Retinal pigment epithelial cell (primary cell): ENCODE measurements at regions not wholly inside any gene's neighbourhood (a gene's known extent, or its start where the extent isn't known, plus 50 kb on each side); places are given as distances from the start of the nearest gene placed in this dataset.

ENCODE experiments used
- DNase-seq: peaks from one replicate; pipeline ENCODE4 v3.0.0-alpha.2; 2010; ENCODE audit warnings: low read depth
- H3K4me3 ChIP-seq: 2 replicates; pipeline ENCODE4 v1.5.1; 2011; ENCODE audit warnings: mild to moderate bottlenecking, low read length, control low read depth, moderate library complexity
- CTCF ChIP-seq: conservative IDR thresholded peaks from 2 replicates; pipeline ENCODE4 v1.5.1; 2011; ENCODE audit warnings: low read depth, low read length, control low read depth, inconsistent platforms

GRCh38 chr6:40889137-40889832 lies 149.7 kb downstream of the UNC5CL start:
- no peak overlapping the region for H3K4me3 ChIP-seq
- DNase-seq, result no peak
- TF ChIP-seq CTCF, result no peak

GRCh38 chr6:40888456-40888990 lies 150.5 kb downstream of the UNC5CL start:
- no peak for DNase-seq
- no peak for TF ChIP-seq CTCF
- H3K4me3 ChIP-seq, result no peak overlapping the region

DNA sequence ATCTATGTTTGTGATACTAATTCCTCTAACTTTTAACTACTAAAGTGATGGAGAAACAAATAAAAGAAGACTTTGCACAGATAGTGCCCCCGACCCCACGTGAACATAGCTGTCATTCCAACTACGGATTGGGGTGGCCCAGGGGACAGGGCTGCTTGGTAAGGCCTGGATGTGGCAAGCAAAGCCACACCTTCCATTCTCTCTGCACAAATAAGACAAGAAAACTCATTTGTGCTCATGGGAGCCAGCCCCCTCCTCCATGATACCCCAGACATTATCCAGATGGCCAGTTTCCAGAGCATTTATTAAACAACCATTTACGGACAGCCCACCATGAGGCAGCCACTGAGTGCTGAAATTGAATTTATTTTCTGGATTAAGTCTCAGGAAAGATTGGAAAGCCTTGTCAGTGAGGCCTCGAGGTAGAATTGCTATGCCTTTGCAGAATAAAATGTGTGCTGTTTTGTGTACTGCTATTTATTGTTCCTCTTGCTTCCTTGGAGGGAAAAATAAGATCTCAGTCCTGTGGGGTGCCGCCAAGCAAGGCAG lies 151.2 kb downstream of the UNC5CL start:
- H3K4me3 ChIP-seq, result no peak overlapping the region
- no peak for TF ChIP-seq CTCF
- DNase-seq, result no peak

GRCh38 chr6:40887079-40887791 lies 151.8 kb downstream of the UNC5CL start:
- no peak overlapping the region for H3K4me3 ChIP-seq
- no peak for TF ChIP-seq CTCF
- DNase-seq, result no peak

GRCh38 chr6:40885139-40885774 lies 153.8 kb downstream of the UNC5CL start:
- TF ChIP-seq CTCF, result no peak
- H3K4me3 ChIP-seq, result no peak overlapping the region
- no peak for DNase-seq

DNA sequence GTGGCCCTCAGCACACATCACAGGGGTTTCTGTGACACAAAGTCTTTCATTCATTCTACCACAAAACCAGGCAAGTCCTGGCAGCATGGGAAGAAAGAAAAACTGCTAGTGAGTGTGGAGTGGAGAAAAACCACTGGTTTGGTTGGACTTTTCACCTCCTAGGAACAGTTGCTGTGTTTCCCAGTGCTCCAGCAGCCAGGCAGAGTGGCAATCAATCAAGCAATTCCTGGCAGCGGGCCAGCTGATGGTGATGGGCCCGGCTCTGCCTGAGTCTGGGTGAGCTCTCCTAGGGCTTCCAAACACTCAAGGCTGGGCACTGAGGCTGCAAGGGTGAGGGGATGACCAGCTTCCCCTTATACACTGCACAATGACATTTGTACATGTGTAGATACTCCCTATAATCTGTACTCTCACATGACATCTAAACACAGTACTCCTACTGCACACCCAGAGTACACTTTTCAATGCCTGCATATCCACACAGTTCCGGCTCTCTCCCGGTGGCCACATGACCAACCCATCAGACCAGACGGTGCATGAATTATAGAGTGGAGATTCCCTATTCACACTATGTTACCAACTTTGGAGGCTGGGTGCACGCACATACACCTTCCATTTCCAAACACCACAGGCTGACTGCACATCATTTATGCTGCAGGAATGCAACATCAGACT lies 156.6 kb downstream of the UNC5CL start:
- no peak for DNase-seq

More for the DNA sequence above, 156.6 kb downstream of the UNC5CL start:
- TF ChIP-seq CTCF, result no peak
- H3K4me3 ChIP-seq, result no peak overlapping the region
